ENCODE measurements at regions not wholly inside any gene's neighbourhood (a gene's known extent, or its start where the extent isn't known, plus 50 kb on each side); places are given as distances from the start of the nearest gene placed in this dataset.

GRCh38 chr4:123955167-123955800 is 558.7 kb downstream of the SPRY1 start:
- TF ChIP-seq, protein P1, sequence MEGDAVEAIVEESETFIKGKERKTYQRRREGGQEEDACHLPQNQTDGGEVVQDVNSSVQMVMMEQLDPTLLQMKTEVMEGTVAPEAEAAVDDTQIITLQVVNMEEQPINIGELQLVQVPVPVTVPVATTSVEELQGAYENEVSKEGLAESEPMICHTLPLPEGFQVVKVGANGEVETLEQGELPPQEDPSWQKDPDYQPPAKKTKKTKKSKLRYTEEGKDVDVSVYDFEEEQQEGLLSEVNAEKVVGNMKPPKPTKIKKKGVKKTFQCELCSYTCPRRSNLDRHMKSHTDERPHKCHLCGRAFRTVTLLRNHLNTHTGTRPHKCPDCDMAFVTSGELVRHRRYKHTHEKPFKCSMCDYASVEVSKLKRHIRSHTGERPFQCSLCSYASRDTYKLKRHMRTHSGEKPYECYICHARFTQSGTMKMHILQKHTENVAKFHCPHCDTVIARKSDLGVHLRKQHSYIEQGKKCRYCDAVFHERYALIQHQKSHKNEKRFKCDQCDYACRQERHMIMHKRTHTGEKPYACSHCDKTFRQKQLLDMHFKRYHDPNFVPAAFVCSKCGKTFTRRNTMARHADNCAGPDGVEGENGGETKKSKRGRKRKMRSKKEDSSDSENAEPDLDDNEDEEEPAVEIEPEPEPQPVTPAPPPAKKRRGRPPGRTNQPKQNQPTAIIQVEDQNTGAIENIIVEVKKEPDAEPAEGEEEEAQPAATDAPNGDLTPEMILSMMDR (IDR thresholded peaks at IDR 0.05; ENCODE audit: low read depth, low read length, poor library complexity, severe bottlenecking) = no peak
- no peak for TF ChIP-seq EZH2phosphoT487 (IDR thresholded peaks at IDR 0.05; ENCODE audit: borderline replicate concordance, low read length)

Data from DOHH2 (cell line).